Dermis microvascular lymphatic vessel endothelial cell (primary cell): ENCODE measurements at regions not wholly inside any gene's neighbourhood (a gene's known extent, or its start where the extent isn't known, plus 50 kb on each side); places are given as distances from the start of the nearest gene placed in this dataset.
"Not testable (repeated sequence)": the region's sequence is repeated elsewhere in the genome, so short reads cannot be mapped to it uniquely, and the experiment has no call there.

Experiments
- DNase-seq, 2 donors: peaks; one replicate each; pipeline versions ENCODE4 v3.0.0 to v3.0.0-alpha.2; 2010; ENCODE audit warnings: low read depth in 2 of 2

- DNase-seq, result no peak
Observed at GRCh38 chr4:117560329-117560728, 474.0 kb upstream of the NDST3 start.

DNA sequence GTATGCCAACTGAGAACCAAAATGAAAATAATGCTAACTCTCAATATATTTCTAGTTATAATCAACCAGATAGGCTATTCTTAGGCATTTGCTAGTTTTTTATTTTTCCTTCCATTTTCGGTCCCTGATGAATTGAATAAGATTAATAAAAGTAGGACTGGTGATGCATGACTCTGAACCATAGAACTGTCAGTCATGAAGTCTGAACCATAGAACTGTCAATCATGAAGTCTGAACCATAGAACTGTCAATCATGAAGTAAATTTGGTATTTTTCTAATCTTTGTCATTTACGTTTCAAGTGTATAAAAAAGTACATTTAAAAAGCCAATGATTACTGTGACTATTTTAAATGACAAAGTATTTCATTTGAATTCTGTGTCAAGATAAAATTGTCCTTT lies 460.2 kb upstream of the NDST3 start:
- no peak for DNase-seq

GRCh38 chr4:117575850-117576249 lies 458.4 kb upstream of the NDST3 start:
- DNase-seq, result no peak

DNA sequence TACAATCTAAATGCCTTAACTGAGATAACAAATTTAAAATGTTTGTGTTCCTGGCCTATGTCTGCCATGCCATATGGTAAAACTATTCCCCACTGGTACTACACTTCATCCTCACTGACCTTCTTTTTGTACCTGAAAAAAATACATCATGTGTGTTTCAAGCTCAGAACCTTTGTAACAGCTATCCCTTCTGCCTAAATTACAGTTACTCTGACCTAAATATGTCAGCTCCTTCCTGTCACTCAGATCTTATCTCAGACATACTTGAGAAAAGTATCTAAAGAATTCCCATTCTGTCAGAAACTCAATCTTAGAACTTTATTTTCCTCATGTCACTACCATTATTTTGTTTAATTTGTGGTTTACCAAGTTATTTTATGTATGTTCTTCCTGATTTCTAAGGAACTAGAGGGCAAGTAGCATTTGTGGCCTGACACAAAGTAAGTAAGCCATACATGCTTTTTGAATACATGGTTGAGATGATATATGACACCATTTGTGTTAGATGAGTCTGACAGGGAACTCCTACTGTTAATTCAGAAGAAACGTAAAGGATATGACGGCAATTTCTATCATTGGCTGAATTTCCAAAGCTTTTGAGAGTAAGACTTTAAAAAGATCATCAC lies 456.5 kb upstream of the NDST3 start:
- DNase-seq, result no peak

DNA sequence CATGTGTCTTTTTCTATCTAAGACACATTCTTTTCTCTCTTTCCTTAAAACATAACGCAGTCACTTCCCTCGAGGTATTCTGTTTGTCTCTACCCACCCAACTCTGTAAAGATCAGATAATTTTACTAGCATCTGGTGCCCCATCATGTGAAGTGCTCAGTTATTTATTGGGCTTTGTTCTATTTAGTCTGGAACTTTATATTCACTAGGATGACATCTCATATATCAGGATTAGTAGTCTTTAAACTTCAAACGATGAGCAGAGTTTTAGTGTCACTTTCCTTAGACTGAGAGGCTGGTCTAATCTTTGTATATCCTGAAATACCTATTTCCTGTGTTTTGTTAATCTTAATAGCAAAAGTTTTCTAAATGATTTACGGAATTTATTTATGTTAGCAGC lies 445.5 kb upstream of the NDST3 start:
- DNase-seq, result no peak

- no peak for DNase-seq
Observed at GRCh38 chr4:117596917-117597480, 437.3 kb upstream of the NDST3 start.

DNA sequence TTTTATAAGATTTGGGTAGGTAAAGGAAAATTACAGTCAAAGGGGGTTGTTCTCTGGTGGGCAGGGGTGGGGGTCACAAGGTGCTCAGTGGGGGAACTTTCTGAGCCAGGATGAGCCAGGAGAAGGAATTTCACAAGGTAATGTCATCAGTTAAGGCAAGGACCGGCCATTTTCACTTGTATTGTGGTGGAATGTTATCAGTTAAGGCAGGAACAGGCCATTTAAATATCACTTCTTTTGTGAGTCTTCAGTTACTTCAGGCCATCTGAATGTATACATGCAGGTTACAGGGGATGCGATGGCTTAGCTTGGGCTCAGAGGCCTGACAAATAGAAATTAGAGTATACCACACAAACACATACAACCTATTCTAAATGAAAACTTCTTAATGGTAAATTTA lies 434.9 kb upstream of the NDST3 start:
- not testable (repeated sequence) for DNase-seq

- DNase-seq, result not testable (repeated sequence)
Observed at GRCh38 chr4:117600936-117601335, 433.4 kb upstream of the NDST3 start.

- no peak for DNase-seq
Observed at GRCh38 chr4:117610706-117611308, 423.5 kb upstream of the NDST3 start.

GRCh38 chr4:117621673-117622072 lies 412.6 kb upstream of the NDST3 start:
- no peak for DNase-seq

GRCh38 chr4:117623326-117623725 lies 411.0 kb upstream of the NDST3 start:
- no peak for DNase-seq

DNA sequence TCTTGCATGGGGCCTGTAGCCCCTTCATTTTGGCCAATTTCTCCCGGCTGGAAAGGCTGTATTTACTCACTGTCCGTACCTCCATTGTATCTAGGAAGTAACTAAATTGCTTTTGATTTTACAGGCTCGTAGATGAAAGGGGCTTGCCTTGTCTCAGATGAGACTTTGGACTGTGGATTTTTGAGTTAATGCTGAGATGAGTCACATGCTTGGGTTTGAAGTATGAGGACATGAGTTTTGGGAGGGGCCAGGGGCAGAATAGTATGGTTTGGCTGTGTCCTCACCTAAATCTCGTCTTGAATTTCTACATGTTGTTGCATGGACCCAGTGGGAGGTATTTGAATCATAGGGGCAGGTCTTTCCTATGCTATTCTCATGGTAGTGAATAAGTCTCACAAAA lies 407.6 kb upstream of the NDST3 start:
- DNase-seq, result no peak

- DNase-seq, result no peak
Observed at GRCh38 chr4:117634716-117635115, 399.6 kb upstream of the NDST3 start.

DNA sequence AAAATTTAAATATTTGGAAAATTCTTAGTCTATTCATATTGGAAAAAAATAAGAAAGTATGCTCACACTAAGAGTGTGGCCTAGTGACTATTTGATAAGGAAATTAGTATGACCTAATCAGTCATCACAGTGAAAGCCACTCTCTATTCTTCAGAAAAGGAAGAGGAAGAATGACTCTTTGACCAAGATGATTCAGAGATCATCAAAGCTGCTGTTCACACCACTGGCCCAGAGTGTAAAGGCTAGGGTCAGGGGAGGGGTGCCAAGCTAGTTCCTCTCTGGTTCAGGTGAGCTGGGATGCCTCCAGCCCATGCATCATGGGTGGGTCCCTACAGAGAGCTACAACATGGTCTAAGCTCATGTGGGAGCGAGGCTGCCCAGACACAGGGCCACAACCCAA lies 396.9 kb upstream of the NDST3 start:
- DNase-seq, result no peak

- DNase-seq, result no peak
Observed at GRCh38 chr4:117640836-117641235, 393.4 kb upstream of the NDST3 start.

DNA sequence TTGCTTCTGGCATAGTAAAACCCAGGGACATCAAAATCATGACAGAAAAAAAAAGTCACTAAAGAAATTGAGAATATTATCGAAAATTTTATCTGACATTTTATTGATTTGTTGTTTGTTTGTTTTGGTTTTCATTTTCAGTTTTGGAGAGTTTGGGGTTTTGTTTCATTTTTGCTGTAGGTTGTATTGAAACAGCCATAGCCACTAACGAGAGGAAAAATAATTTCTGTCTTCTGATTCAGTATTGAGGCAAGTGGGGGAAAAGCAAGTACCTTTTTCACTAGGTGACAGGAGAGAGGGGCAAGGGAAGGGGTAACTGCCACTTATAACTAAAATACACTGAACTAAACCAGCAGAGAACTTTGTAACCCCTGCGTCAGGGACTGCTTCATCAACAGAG lies 392.8 kb upstream of the NDST3 start:
- no peak for DNase-seq

DNA sequence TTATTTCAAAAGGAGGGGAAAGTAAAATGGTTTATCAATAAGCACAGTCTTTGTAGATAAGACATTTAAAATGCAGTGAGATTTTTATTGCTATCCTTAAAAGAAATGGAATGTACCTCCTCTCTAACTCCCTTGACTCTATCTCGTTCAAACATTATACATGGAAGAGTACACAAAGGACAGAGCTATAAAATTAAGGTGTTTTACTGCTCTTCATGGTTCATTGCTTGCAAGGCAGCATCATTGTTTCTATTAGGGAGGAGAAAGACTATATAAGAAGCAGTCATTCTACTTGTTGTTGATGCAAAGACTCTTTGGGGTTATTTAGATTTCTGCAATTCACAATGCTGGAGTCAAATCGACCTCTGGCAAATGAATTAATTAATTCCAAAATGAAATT lies 380.2 kb upstream of the NDST3 start:
- DNase-seq, result no peak

- DNase-seq, result no peak
Observed at GRCh38 chr4:117660668-117661067, 373.6 kb upstream of the NDST3 start.

GRCh38 chr4:117661091-117662072 lies 372.9 kb upstream of the NDST3 start:
- no peak for DNase-seq

DNA sequence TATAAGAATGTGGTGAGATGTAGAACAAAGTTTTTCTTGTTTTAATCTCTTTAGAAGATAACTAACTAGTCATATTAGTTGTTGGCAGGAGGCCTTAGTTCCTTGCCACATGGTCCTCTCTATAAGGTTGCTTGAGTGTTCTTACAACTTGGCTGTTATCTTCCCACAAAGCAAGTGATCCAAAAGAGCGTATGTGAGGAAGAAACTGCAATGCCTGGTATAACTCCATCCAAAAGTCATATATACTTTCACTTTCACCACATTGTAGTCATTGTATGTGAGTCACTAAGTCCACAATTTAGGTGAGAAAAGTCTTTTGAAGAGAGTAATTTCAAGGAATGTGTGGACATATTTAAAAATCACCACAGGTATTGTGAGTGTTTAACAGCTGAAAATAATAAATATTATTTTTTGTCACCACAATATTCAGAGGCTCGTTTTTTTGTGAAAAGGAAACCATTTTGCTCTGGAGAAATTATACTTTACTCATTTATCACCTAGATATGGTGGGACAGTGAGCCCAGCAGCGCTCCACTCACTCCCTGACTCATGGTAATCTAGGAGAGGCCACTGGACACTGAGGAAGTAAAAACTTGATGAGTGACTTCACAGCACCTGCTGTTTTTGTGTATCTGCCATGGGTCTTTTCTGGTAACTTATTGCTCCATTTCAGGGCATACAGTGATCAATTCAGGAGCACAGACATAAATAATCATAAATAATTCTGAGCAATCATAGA lies 369.4 kb upstream of the NDST3 start:
- no peak for DNase-seq

DNA sequence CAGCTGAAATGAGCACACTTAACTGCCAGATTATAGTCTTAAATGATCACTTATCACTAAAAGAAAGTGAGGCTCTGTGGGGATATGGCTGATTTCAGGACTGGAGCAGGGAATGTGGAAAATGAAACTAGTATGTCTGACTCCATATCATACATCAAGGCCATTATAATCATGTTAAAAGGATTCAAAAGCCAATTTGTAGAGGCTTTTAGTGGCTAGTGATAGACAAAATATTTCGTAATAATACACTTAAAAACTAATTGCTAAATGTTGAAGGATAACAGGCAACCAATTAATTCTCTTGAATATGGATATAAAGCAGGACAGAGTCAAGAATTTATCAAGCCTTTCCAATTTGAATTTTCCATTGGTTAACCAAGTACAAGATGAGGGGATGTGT lies 358.1 kb upstream of the NDST3 start:
- no peak for DNase-seq

GRCh38 chr4:117678861-117679260 lies 355.4 kb upstream of the NDST3 start:
- DNase-seq, result no peak
